GM23338 (cell line): ENCODE measurements at regions not wholly inside any gene's neighbourhood (a gene's known extent, or its start where the extent isn't known, plus 50 kb on each side); places are given as distances from the start of the nearest gene placed in this dataset. TPM values are rescaled to one million over a fixed set of nuclear protein-coding genes. Genes with fewer than 3 reads are reported as not detected.

Experiments used
- ATAC-seq: fragments of 200-7000 bp; cut with Tn5 transposase; 3 replicates; pipeline ENCODE4 v1.9.1; 2020
- DNase-seq: peaks from one replicate; pipeline ENCODE4 v3.0.0-alpha.2; 2015; ENCODE audit warnings: low spot score
- H2AFZ ChIP-seq: fragments of 200-600 bp; sonication (generic); 2 replicates; pipeline ENCODE4 v1.8.0; 2016; ENCODE audit warnings: antibody characterized with exemption, mild to moderate bottlenecking, moderate library complexity
- H3F3A ChIP-seq: fragments of 200-600 bp; sonication (generic); replicated peaks from 2 replicates; pipeline ENCODE4 v1.8.0; 2017; ENCODE audit warnings: antibody characterized with exemption, mixed run types, low read depth
- H3K27ac ChIP-seq: fragments of 200-600 bp; sonication (generic); 2 replicates; pipeline ENCODE4 v1.6.1; 2016; ENCODE audit warnings: low read depth
- H3K27me3 ChIP-seq: fragments of 200-600 bp; sonication (generic); 2 replicates; pipeline ENCODE4 v1.8.0; 2016; ENCODE audit warnings: mild to moderate bottlenecking, mixed run types, moderate library complexity; ENCODE audit not compliant: insufficient read depth
- H3K36me3 ChIP-seq: fragments of 200-600 bp; sonication (generic); 2 replicates; pipeline ENCODE4 v1.8.0; 2016; ENCODE audit warnings: mild to moderate bottlenecking; ENCODE audit not compliant: insufficient read depth
- H3K4me1 ChIP-seq: fragments of 200-600 bp; sonication (generic); 2 replicates; pipeline ENCODE4 v1.8.0; 2016; ENCODE audit warnings: mild to moderate bottlenecking, moderate library complexity; ENCODE audit not compliant: insufficient read depth
- H3K4me2 ChIP-seq: fragments of 200-600 bp; sonication (generic); 2 replicates; pipeline ENCODE4 v1.7.1; 2017; ENCODE audit warnings: mixed run types
- H3K4me3 ChIP-seq: fragments of 200-600 bp; sonication (generic); 2 replicates; pipeline ENCODE4 v1.6.1; 2016; ENCODE audit warnings: mixed run types
- H3K79me2 ChIP-seq: fragments of 200-600 bp; sonication (generic); replicated peaks from 2 replicates; pipeline ENCODE4 v1.8.0; 2017; ENCODE audit warnings: mild to moderate bottlenecking; ENCODE audit not compliant: insufficient read depth
- H3K9me2 ChIP-seq: fragments of 200-600 bp; sonication (generic); 2 replicates; pipeline ENCODE4 v1.8.0; 2017; ENCODE audit not compliant: insufficient read depth
- H4K20me1 ChIP-seq: fragments of 200-600 bp; sonication (generic); replicated peaks from 2 replicates; pipeline ENCODE4 v1.8.0; 2017; ENCODE audit warnings: mild to moderate bottlenecking; ENCODE audit not compliant: insufficient read depth
- H3K27ac Mint-ChIP-seq: 2 replicates; pipeline ENCODE4 v1.8.0; 2020; ENCODE audit warnings: inconsistent platforms, mild to moderate bottlenecking, moderate library complexity, mixed read lengths
- H3K27me3 Mint-ChIP-seq: 3 replicates; pipeline ENCODE4 v1.8.0; 2022; ENCODE audit warnings: low read depth, mild to moderate bottlenecking, moderate library complexity, mixed read lengths, inconsistent platforms; ENCODE audit not compliant: insufficient read depth, poor library complexity
- H3K36me3 Mint-ChIP-seq: 3 replicates; pipeline ENCODE4 v1.8.0; 2021; ENCODE audit warnings: low read depth, mild to moderate bottlenecking, inconsistent platforms, moderate library complexity, mixed read lengths
- H3K4me1 Mint-ChIP-seq: 3 replicates; pipeline ENCODE4 v1.8.0; 2020; ENCODE audit warnings: mild to moderate bottlenecking, inconsistent platforms, mixed read lengths
- H3K4me3 Mint-ChIP-seq: 3 replicates; pipeline ENCODE4 v1.8.0; 2021; ENCODE audit warnings: moderate library complexity, mild to moderate bottlenecking, inconsistent platforms, mixed read lengths
- H3K9me3 Mint-ChIP-seq: 3 replicates; pipeline ENCODE4 v1.8.0; 2020; ENCODE audit warnings: moderate library complexity, mild to moderate bottlenecking, inconsistent platforms, mixed read lengths
- CTCF ChIP-seq, 2 experiments: fragments of 200-600 bp in 1 of 2; sonication (generic) in 1 of 2; conservative IDR thresholded peaks; 2 replicates each; pipeline versions ENCODE4 v1.5.1 to v1.6.1; 2016 to 2017; ENCODE audit warnings: antibody characterized with exemption in 2 of 2, low read depth in 2 of 2, mild to moderate bottlenecking in 2 of 2, moderate library complexity in 1 of 2
- ETS1 ChIP-seq: IDR thresholded peaks from 2 replicates; pipeline ENCODE4 v1.6.1; 2016; ENCODE audit warnings: antibody characterized with exemption
- EZH2 ChIP-seq: fragments of 200-600 bp; sonication (generic); IDR thresholded peaks from one replicate; pipeline ENCODE4 v1.8.0; 2017; ENCODE audit warnings: antibody characterized with exemption, mild to moderate bottlenecking, low read depth; ENCODE audit not compliant: unreplicated experiment
- EZH2phosphoT487 ChIP-seq: fragments of 200-600 bp; sonication (generic); IDR thresholded peaks from one replicate; pipeline ENCODE4 v1.8.1; 2018; ENCODE audit warnings: antibody characterized with exemption; ENCODE audit not compliant: unreplicated experiment
- JUNB ChIP-seq: IDR thresholded peaks from one replicate; pipeline ENCODE4 v1.6.1; 2016; ENCODE audit warnings: antibody characterized with exemption; ENCODE audit not compliant: unreplicated experiment
- ZNF331 ChIP-seq: fragments of 250-450 bp; sonication (Bioruptor Pico); IDR thresholded peaks from 2 replicates; pipeline ENCODE4 v1.5.0; 2020; ENCODE audit warnings: low read depth, mild to moderate bottlenecking, moderate library complexity
- ZNF462 ChIP-seq: fragments of 250-450 bp; sonication (Bioruptor Pico); IDR thresholded peaks from 2 replicates; pipeline ENCODE4 v1.5.0; 2020; ENCODE audit warnings: mild to moderate bottlenecking, moderate library complexity
- small RNA-seq: library from RNA; depleted of rRNA; stranded (forward); fragments of <200 nt; gene quantifications from one replicate; pipeline ENCODE3, GENCODE V24; 2014; ENCODE audit warnings: low replicate concordance

- no peak overlapping the region for H3K4me2 ChIP-seq
- no peaks in the 10 kb centered on the region for H3F3A ChIP-seq
- H3K79me2 ChIP-seq, result no peaks in the 10 kb centered on the region
- H3K4me3 ChIP-seq, result no peak overlapping the region
- no peaks in the 10 kb centered on the region for H3K36me3 Mint-ChIP-seq
- peaks cover 1% of the 10 kb centered on the region for H3K27me3 Mint-ChIP-seq
- no peak overlapping the region for H3K4me3 Mint-ChIP-seq
- H3K27ac Mint-ChIP-seq, result no peak overlapping the region
- H3K4me1 ChIP-seq, result peaks cover 4% of the 10 kb centered on the region; the same call in 1 of the 2 replicates
- peaks cover 9% of the 10 kb centered on the region; the same call in 1 of the 2 replicates for H3K9me2 ChIP-seq
- peaks cover 6% of the 10 kb centered on the region; the same call in 1 of the 3 replicates for H3K9me3 Mint-ChIP-seq
- H3K4me1 Mint-ChIP-seq, result peaks cover 7% of the 10 kb centered on the region
- H4K20me1 ChIP-seq, result no peaks in the 10 kb centered on the region
- H3K27me3 ChIP-seq, result no peaks in the 10 kb centered on the region
- no peaks in the 10 kb centered on the region for H3K36me3 ChIP-seq
- no peak overlapping the region for H3K27ac ChIP-seq
- no peak overlapping the region for H2AFZ ChIP-seq
- no peak for ATAC-seq
- TF ChIP-seq ZNF462 (CRISPR knock-in tag) (no peak), ZNF331 (CRISPR knock-in tag) (no peak), EZH2phosphoT487 (no peak), ETS1 (no peak), JUNB (no peak), EZH2 (no peak), CTCF (conservative IDR thresholded peaks at IDR 0.05; ENCODE audit: low read depth in 2 of 2) (no peak)
- DNase-seq, result no peak
Measured at GRCh38 chr5:111562561-111562960, 50.2 kb upstream of the STARD4 start.

Small RNA genes in the stretch of these regions (small RNA-seq; reads per million reads assigned to genes)
- gene AC008967.1 (not detected), gene HMGN1P13 (not detected)
